ENCODE measurements at regions not wholly inside any gene's neighbourhood (a gene's known extent, or its start where the extent isn't known, plus 50 kb on each side); places are given as distances from the start of the nearest gene placed in this dataset.
"Not testable (repeated sequence)": the region's sequence is repeated elsewhere in the genome, so short reads cannot be mapped to it uniquely, and the experiment has no call there.

- H3K4me3 ChIP-seq; H3K9ac ChIP-seq (ENCODE audit: control insufficient read depth, insufficient read depth, low read length); H3K4me1 ChIP-seq (ENCODE audit: control insufficient read depth, insufficient read depth, low read length); SMC1A ChIA-PET (ENCODE audit: uncharacterized antibody, unreplicated experiment); POLR2A ChIA-PET; H4K20me1 ChIP-seq (ENCODE audit: control insufficient read depth, insufficient read depth); RAD21 ChIA-PET (ENCODE audit: unreplicated experiment); H3K9me3 ChIP-seq (replicated peaks; ENCODE audit: control insufficient read depth, insufficient read depth, low read length); H2AFZ ChIP-seq (ENCODE audit: control insufficient read depth, low read depth, low read length); FAIRE-seq; ATAC-seq; CTCF ChIA-PET; H3K27ac ChIP-seq (ENCODE audit: control insufficient read depth, insufficient read depth); H3K36me3 ChIP-seq (ENCODE audit: control insufficient read depth in 2 of 2, insufficient read depth in 2 of 2, low read length in 1 of 2); in situ Hi-C loops (cut with MboI); H3K4me2 ChIP-seq (ENCODE audit: control insufficient read depth, insufficient read depth); BruUV-seq (replicated peaks); DNase-seq (ENCODE audit: low read depth, low spot score); H3K27me3 ChIP-seq (replicated peaks in 1 of 2; ENCODE audit: control insufficient read depth in 2 of 2, insufficient read depth in 2 of 2, low read length in 1 of 2); intact Hi-C loops (cut with micrococcal nuclease; ENCODE audit: unreplicated experiment); H3K79me2 ChIP-seq (ENCODE audit: control insufficient read depth, insufficient read depth, low read length): not testable (repeated sequence)
- 65% methylated on average over 3 of the region's 5 CpGs for WGBS (ENCODE audit: insufficient coverage, insufficient replicate concordance, low lambda C conversion rate, missing lambda C conversion rate)
Observed at GRCh38 chr7:149963985-149964384, 90.2 kb downstream of the ATP6V0E2 start.

GRCh38 chr7:149966444-149966843, 92.7 kb downstream of the ATP6V0E2 start:
- H4K20me1 ChIP-seq (ENCODE audit: control insufficient read depth, insufficient read depth); H3K79me2 ChIP-seq (ENCODE audit: control insufficient read depth, insufficient read depth, low read length); CTCF ChIA-PET; BruUV-seq (replicated peaks); H3K9ac ChIP-seq (ENCODE audit: control insufficient read depth, insufficient read depth, low read length); ATAC-seq; intact Hi-C loops (cut with micrococcal nuclease; ENCODE audit: unreplicated experiment); H2AFZ ChIP-seq (ENCODE audit: control insufficient read depth, low read depth, low read length); POLR2A ChIA-PET; FAIRE-seq; H3K4me2 ChIP-seq (ENCODE audit: control insufficient read depth, insufficient read depth); H3K36me3 ChIP-seq (ENCODE audit: control insufficient read depth in 2 of 2, insufficient read depth in 2 of 2, low read length in 1 of 2); RAD21 ChIA-PET (ENCODE audit: unreplicated experiment); DNase-seq (ENCODE audit: low read depth, low spot score); H3K9me3 ChIP-seq (replicated peaks; ENCODE audit: control insufficient read depth, insufficient read depth, low read length); H3K27ac ChIP-seq (ENCODE audit: control insufficient read depth, insufficient read depth); SMC1A ChIA-PET (ENCODE audit: uncharacterized antibody, unreplicated experiment); H3K4me1 ChIP-seq (ENCODE audit: control insufficient read depth, insufficient read depth, low read length); H3K4me3 ChIP-seq; in situ Hi-C loops (cut with MboI); H3K27me3 ChIP-seq (replicated peaks in 1 of 2; ENCODE audit: control insufficient read depth in 2 of 2, insufficient read depth in 2 of 2, low read length in 1 of 2): not testable (repeated sequence)
- 29% methylated on average over 2 of the region's 2 CpGs for WGBS (ENCODE audit: insufficient coverage, insufficient replicate concordance, low lambda C conversion rate, missing lambda C conversion rate)

GRCh38 chr7:149972977-149973376, 99.2 kb downstream of the ATP6V0E2 start:
- H3K36me3 ChIP-seq (ENCODE audit: control insufficient read depth in 2 of 2, insufficient read depth in 2 of 2, low read length in 1 of 2); RAD21 ChIA-PET (ENCODE audit: unreplicated experiment); in situ Hi-C loops (cut with MboI); H3K9ac ChIP-seq (ENCODE audit: control insufficient read depth, insufficient read depth, low read length); H3K4me1 ChIP-seq (ENCODE audit: control insufficient read depth, insufficient read depth, low read length); H3K27ac ChIP-seq (ENCODE audit: control insufficient read depth, insufficient read depth); CTCF ChIA-PET; H3K79me2 ChIP-seq (ENCODE audit: control insufficient read depth, insufficient read depth, low read length); SMC1A ChIA-PET (ENCODE audit: uncharacterized antibody, unreplicated experiment); intact Hi-C loops (cut with micrococcal nuclease; ENCODE audit: unreplicated experiment); H3K4me2 ChIP-seq (ENCODE audit: control insufficient read depth, insufficient read depth); H3K4me3 ChIP-seq; FAIRE-seq; H2AFZ ChIP-seq (ENCODE audit: control insufficient read depth, low read depth, low read length); H3K27me3 ChIP-seq (replicated peaks in 1 of 2; ENCODE audit: control insufficient read depth in 2 of 2, insufficient read depth in 2 of 2, low read length in 1 of 2); DNase-seq (ENCODE audit: low read depth, low spot score); ATAC-seq; H4K20me1 ChIP-seq (ENCODE audit: control insufficient read depth, insufficient read depth); POLR2A ChIA-PET; BruUV-seq (replicated peaks); H3K9me3 ChIP-seq (replicated peaks; ENCODE audit: control insufficient read depth, insufficient read depth, low read length): not testable (repeated sequence)
- 47% methylated on average over 10 of the region's 10 CpGs for WGBS (ENCODE audit: insufficient coverage, insufficient replicate concordance, low lambda C conversion rate, missing lambda C conversion rate)

GRCh38 chr7:149973681-149974080, 99.9 kb downstream of the ATP6V0E2 start:
- H3K9ac ChIP-seq (ENCODE audit: control insufficient read depth, insufficient read depth, low read length); DNase-seq (ENCODE audit: low read depth, low spot score); H3K4me3 ChIP-seq; H3K27ac ChIP-seq (ENCODE audit: control insufficient read depth, insufficient read depth); FAIRE-seq; ATAC-seq; H3K9me3 ChIP-seq (replicated peaks; ENCODE audit: control insufficient read depth, insufficient read depth, low read length); CTCF ChIA-PET; H3K79me2 ChIP-seq (ENCODE audit: control insufficient read depth, insufficient read depth, low read length); H2AFZ ChIP-seq (ENCODE audit: control insufficient read depth, low read depth, low read length); BruUV-seq (replicated peaks); H3K27me3 ChIP-seq (replicated peaks in 1 of 2; ENCODE audit: control insufficient read depth in 2 of 2, insufficient read depth in 2 of 2, low read length in 1 of 2); H3K4me1 ChIP-seq (ENCODE audit: control insufficient read depth, insufficient read depth, low read length); SMC1A ChIA-PET (ENCODE audit: uncharacterized antibody, unreplicated experiment); in situ Hi-C loops (cut with MboI); H4K20me1 ChIP-seq (ENCODE audit: control insufficient read depth, insufficient read depth); POLR2A ChIA-PET; H3K36me3 ChIP-seq (ENCODE audit: control insufficient read depth in 2 of 2, insufficient read depth in 2 of 2, low read length in 1 of 2); RAD21 ChIA-PET (ENCODE audit: unreplicated experiment); H3K4me2 ChIP-seq (ENCODE audit: control insufficient read depth, insufficient read depth); intact Hi-C loops (cut with micrococcal nuclease; ENCODE audit: unreplicated experiment): not testable (repeated sequence)
- 7% methylated on average over 3 of the region's 11 CpGs for WGBS (ENCODE audit: insufficient coverage, insufficient replicate concordance, low lambda C conversion rate, missing lambda C conversion rate)
